ENCODE measurements at regions not wholly inside any gene's neighbourhood (a gene's known extent, or its start where the extent isn't known, plus 50 kb on each side); places are given as distances from the start of the nearest gene placed in this dataset.

GRCh38 chr11:11750017-11750878 is 91.5 kb upstream of the USP47 start:
- TF ChIP-seq TAF1 (IDR thresholded peaks at IDR 0.05; ENCODE audit: borderline replicate concordance, insufficient read depth, low read length) (no peak), POLR2AphosphoS5 (IDR thresholded peaks at IDR 0.05; ENCODE audit: low read depth, low read length) (no peak), FOXP2 (optimal IDR thresholded peaks at IDR 0.05; ENCODE audit: borderline replicate concordance, extremely low read depth, extremely low read length, insufficient read depth) (no peak), SIN3A (IDR thresholded peaks at IDR 0.05; ENCODE audit: borderline replicate concordance, insufficient read depth, low read length) (no peak)
- TF ChIP-seq, protein P1, sequence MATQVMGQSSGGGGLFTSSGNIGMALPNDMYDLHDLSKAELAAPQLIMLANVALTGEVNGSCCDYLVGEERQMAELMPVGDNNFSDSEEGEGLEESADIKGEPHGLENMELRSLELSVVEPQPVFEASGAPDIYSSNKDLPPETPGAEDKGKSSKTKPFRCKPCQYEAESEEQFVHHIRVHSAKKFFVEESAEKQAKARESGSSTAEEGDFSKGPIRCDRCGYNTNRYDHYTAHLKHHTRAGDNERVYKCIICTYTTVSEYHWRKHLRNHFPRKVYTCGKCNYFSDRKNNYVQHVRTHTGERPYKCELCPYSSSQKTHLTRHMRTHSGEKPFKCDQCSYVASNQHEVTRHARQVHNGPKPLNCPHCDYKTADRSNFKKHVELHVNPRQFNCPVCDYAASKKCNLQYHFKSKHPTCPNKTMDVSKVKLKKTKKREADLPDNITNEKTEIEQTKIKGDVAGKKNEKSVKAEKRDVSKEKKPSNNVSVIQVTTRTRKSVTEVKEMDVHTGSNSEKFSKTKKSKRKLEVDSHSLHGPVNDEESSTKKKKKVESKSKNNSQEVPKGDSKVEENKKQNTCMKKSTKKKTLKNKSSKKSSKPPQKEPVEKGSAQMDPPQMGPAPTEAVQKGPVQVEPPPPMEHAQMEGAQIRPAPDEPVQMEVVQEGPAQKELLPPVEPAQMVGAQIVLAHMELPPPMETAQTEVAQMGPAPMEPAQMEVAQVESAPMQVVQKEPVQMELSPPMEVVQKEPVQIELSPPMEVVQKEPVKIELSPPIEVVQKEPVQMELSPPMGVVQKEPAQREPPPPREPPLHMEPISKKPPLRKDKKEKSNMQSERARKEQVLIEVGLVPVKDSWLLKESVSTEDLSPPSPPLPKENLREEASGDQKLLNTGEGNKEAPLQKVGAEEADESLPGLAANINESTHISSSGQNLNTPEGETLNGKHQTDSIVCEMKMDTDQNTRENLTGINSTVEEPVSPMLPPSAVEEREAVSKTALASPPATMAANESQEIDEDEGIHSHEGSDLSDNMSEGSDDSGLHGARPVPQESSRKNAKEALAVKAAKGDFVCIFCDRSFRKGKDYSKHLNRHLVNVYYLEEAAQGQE (IDR thresholded peaks at IDR 0.05; ENCODE audit: insufficient read depth in 1 of 2, low read depth in 2 of 2, low read length in 2 of 2): no peak

- TF ChIP-seq POLR2AphosphoS5 (IDR thresholded peaks at IDR 0.05; ENCODE audit: low read depth, low read length): no peak
- TF ChIP-seq, protein P1 (IDR thresholded peaks at IDR 0.05; ENCODE audit: insufficient read depth in 1 of 2, low read depth in 2 of 2, low read length in 2 of 2): no peak
- no peak for TF ChIP-seq TAF1 (IDR thresholded peaks at IDR 0.05; ENCODE audit: borderline replicate concordance, insufficient read depth, low read length)
- TF ChIP-seq SIN3A (IDR thresholded peaks at IDR 0.05; ENCODE audit: borderline replicate concordance, insufficient read depth, low read length): no peak
- TF ChIP-seq FOXP2 (optimal IDR thresholded peaks at IDR 0.05; ENCODE audit: borderline replicate concordance, extremely low read depth, extremely low read length, insufficient read depth): no peak
Measured at GRCh38 chr11:11748706-11749365, 92.9 kb upstream of the USP47 start.

DNA sequence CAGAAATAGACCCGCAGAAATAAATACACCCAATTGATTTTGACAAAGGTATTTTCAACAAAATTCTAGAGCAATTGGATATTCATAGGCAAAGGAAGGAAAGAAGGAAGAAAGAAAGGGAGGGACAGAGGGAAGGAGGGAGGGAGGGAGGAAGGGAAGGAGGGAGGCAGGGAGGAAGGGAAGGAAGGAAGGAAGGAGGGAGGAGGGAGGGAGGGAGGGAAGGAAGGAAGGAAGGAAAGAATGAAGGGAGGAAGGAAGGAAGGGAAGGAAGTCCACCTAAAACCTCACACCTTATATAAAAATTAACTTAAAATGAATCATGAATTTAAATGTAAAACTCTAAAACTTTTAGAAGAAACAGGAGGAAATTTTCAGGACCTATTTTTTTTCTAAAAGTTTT is 94.2 kb upstream of the USP47 start:
- TF ChIP-seq SIN3A (IDR thresholded peaks at IDR 0.05; ENCODE audit: borderline replicate concordance, insufficient read depth, low read length): no peak
- no peak for TF ChIP-seq FOXP2 (optimal IDR thresholded peaks at IDR 0.05; ENCODE audit: borderline replicate concordance, extremely low read depth, extremely low read length, insufficient read depth)
- TF ChIP-seq, protein P1 (IDR thresholded peaks at IDR 0.05; ENCODE audit: insufficient read depth in 1 of 2, low read depth in 2 of 2, low read length in 2 of 2): no peak
- no peak for TF ChIP-seq TAF1 (IDR thresholded peaks at IDR 0.05; ENCODE audit: borderline replicate concordance, insufficient read depth, low read length)
- no peak for TF ChIP-seq POLR2AphosphoS5 (IDR thresholded peaks at IDR 0.05; ENCODE audit: low read depth, low read length)

DNA sequence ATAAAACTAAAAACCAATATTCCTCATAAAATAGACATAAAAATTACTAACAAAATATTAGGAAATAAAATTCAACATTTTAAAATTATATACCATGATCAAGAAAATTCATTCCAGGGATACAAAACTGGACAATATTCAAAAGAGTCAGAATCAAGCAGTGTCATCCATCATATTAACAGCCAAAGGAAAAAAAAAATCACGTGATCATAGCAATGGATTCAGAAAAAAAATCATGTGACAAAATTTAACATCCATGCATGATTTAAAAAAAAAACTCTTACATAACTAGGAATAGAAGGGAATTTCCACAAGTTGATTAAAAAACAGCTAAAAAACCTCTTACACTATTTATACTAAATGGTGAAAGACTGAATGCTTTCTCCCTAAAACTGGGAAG is 95.3 kb upstream of the USP47 start:
- TF ChIP-seq TAF1 (IDR thresholded peaks at IDR 0.05; ENCODE audit: borderline replicate concordance, insufficient read depth, low read length): no peak
- TF ChIP-seq FOXP2 (optimal IDR thresholded peaks at IDR 0.05; ENCODE audit: borderline replicate concordance, extremely low read depth, extremely low read length, insufficient read depth): no peak
- no peak for TF ChIP-seq SIN3A (IDR thresholded peaks at IDR 0.05; ENCODE audit: borderline replicate concordance, insufficient read depth, low read length)
- TF ChIP-seq, protein P1 (IDR thresholded peaks at IDR 0.05; ENCODE audit: insufficient read depth in 1 of 2, low read depth in 2 of 2, low read length in 2 of 2): no peak
- no peak for TF ChIP-seq POLR2AphosphoS5 (IDR thresholded peaks at IDR 0.05; ENCODE audit: low read depth, low read length)
